ENCODE measurements at regions not wholly inside any gene's neighbourhood (a gene's known extent, or its start where the extent isn't known, plus 50 kb on each side); places are given as distances from the start of the nearest gene placed in this dataset.

DNA sequence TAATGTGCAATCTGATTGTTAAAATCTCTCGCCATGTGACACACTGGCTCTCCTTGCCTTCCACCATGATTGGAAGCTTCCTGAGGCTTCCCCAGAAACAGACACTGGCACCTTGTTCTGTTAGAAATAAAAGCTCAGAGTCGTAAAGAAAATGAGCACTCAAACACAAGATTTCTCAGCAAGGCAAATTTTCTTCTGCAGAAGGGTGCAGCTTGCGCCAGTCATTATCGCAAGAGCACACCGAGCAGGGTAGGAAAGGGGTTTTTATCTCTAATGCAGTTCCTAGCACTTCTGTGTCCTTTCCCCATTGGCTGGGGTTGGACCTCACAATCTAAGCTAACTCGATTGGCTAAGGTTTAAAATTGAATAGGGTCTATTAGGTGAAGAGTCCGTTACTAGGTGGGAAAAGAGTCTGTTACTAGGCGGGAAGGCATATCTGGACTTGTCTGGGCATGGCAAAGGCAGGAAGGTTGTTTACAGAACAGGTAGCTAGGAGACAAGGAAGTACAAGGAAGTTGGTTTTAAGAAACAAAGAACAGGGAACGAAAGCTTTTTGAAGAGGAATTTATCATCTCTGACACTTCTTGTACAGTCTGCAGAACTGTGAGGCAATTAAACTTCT, 62.6 kb upstream of the BICD1 start:
- no peak for DNase-seq (ENCODE audit: low read depth in 1 of 2, low spot score in 1 of 2)

DNA sequence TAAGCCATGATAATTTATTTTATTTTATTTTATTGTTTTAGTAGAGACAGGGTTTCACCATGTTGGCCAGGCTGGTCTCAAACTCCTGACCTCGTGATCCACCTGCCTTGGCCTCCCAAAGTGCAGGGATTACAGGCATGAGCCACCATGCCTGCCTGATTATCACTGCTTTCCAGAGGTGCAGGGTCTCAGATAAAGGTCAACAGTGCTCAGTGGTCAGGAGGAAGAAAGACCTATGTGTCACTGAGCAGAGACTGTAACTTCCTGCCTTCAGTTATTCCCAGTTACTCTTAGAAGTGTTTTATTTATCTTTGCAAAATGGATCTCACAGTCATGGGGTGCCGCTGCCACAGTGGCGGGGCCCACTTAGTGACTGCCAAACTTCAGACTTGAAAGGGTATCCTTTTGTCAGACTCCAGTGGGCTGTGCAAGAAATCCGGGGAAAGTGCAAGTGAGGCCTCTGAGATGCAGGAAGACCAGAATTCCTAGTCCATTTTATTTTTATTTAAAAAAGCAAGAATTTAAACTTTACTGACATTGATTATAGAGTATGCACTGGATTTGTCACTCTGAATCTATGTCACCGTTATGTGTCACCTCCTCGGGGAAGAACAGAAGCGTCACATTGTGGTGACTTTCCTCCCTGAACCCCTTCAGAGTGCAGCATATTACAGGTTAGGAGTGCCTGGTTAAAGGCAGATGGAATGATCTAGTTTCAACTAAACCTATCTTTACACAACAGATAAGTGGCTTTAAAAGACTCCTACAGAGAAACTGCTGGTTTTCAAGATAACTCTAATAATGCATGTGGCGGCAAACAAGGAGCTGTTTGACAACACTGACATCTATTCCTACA, 59.1 kb upstream of the BICD1 start:
- DNase-seq (ENCODE audit: low read depth in 1 of 2, low spot score in 1 of 2), result no peak

DNA sequence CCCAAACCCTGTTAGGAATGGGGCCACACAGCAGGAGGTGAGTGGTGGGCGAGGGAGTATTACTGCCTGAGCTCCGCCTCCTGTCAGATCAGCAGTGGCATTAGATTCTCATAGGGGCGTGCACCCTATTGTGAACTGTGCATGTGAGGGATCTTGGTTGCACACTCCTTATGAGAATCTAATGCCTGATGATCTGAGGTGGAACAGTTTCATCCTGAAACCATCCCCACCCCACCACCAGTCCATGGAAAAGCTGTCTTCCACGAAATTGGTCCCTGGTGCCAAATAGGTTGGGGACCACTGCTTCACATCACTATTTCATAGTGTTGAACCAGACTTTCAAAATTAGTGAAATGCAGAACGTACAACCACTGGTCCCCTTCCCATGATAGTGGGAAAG, 57.9 kb upstream of the BICD1 start:
- no peak for DNase-seq (ENCODE audit: low read depth in 1 of 2, low spot score in 1 of 2)

DNA sequence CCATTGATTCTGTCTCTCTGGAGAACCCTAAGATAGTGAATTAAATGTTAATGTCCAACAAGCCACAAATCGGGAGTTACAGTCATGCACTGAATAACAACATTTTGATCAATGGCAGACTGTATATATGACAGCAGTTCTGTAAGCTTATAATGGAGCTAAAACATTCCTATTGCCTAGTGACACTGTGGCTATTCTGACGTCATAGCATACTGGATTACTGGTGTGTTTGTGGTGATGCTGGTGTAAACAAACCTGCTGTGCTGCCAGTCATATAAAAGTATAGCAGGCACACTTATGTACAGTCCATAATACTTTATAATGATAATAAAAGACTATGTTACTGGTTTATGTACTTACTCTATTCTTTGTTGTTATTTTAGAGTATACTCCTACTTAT, 56.7 kb upstream of the BICD1 start:
- DNase-seq (ENCODE audit: low read depth in 1 of 2, low spot score in 1 of 2), result no peak

DNA sequence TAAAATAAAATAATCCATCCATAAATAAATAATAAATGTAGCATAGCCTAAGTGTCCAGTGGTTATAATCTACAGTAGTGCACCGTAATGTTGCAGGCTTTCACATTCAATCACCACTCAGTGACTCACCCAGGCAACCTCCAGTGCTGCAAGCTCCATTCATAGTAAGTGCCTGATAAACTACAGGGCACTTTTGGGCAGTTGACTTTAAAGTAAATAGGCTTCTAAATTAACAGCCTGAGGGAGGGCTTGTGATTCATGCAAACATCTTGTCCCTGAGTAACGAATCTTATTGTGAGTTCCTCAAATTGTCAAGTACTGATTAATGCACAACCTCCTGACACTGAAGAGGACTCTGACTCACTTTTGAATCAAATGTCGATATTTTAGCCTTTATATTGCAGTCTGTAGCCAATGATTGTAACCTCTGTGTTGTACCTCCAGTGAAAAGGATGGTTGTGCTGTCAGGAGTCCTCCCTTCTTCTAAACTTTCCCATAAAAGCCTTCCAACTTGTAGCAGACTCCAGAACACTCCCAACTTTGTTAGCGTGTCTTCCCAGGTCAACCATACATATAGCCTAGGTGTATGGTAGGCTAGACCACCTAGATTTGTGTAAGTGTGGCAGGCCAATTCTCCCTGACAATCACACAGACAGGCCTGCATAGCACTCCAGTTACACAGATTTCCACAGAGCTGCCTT, 55.0 kb upstream of the BICD1 start:
- no peak for DNase-seq (ENCODE audit: low read depth in 1 of 2, low spot score in 1 of 2)

DNA sequence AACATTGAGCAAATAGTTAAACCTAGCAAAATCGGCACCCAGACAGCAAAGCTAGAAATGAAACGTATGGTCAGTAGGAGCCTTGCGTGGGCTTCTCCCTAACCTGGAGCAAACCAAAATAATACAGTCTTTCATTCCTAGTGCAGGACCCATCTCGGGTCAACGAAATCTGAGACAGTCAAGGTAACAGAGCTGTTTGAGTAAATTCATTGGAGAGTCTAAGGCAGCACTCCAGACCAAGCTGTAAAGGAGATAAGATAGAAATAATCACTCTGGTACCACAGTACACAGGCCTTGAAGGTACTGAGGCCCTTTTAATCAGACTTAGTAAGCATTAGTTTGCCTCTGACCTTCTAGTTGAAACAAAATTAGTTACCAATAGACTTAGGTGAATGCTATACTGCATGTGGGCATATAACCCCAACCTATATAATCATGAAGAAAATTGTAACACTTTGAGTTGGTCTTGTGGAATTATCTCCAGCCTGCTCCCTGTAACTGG, 54.4 kb upstream of the BICD1 start:
- DNase-seq (ENCODE audit: low read depth in 1 of 2, low spot score in 1 of 2), result no peak

DNA sequence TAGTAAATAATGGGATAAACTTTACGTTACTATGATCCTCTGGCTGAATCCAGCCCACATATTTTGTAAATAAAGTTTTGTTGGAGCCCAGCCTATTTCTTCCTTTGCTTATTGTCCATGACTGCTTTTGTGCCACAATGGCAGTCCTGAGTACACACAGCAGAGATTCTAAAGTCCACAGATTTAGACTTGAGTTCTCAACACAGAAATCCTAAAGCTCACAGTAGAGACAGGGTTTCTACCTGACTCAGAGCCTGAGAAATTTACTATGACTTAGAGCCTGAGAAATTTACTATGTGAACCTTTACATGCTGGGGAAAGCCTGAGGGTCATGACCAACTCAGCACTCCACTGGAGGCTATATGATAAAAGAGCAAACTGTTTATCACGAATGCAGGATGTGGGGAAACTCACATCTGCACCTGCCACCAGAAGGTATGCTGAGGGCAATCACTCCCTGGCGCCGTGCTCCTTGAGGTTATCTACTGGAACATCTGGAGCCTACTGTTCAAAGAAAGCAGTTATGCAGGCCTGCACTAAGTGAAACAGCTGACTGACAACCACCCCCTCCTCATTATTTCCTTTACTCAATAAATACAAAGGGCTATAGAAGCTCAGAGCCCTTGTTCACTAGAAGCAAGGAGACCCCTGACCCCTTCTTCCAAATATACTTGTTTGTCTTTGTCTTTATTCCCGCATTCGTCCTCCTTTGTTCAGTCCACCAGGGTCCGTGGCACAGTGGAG, 52.6 kb upstream of the BICD1 start:
- DNase-seq (ENCODE audit: low read depth in 1 of 2, low spot score in 1 of 2), result no peak

Data from stimulated activated CD4-positive, alpha-beta T cell treated with anti-CD3 and anti-CD28 coated beads, Interleukin-15, amount 100 ng/mL, for 1 hour (primary cell).